ENCODE measurements at regions not wholly inside any gene's neighbourhood (a gene's known extent, or its start where the extent isn't known, plus 50 kb on each side); places are given as distances from the start of the nearest gene placed in this dataset.

GRCh38 chr14:54090274-54090673, 133.6 kb upstream of the BMP4 start:
- DNase-seq (ENCODE audit: low read depth in 2 of 2), result no peak

GRCh38 chr14:54094765-54095164, 138.1 kb upstream of the BMP4 start:
- DNase-seq (ENCODE audit: low read depth in 2 of 2), result no peak

- no peak for DNase-seq (ENCODE audit: low read depth in 2 of 2)
These were observed 141.9 kb upstream of the BMP4 start for GRCh38 chr14:54098536-54098935.

GRCh38 chr14:54102051-54102456, 145.4 kb upstream of the BMP4 start:
- no peak for DNase-seq (ENCODE audit: low read depth in 2 of 2)

GRCh38 chr14:54102530-54102929, 145.9 kb upstream of the BMP4 start:
- no peak for DNase-seq (ENCODE audit: low read depth in 2 of 2)

- no peak for DNase-seq (ENCODE audit: low read depth in 2 of 2)
These were observed 148.0 kb upstream of the BMP4 start for GRCh38 chr14:54104601-54105145.

- no peak for DNase-seq (ENCODE audit: low read depth in 2 of 2)
These were observed 148.8 kb upstream of the BMP4 start for GRCh38 chr14:54105406-54105805.

- DNase-seq (ENCODE audit: low read depth in 2 of 2), result no peak
These were observed 149.3 kb upstream of the BMP4 start for GRCh38 chr14:54105898-54106297.

GRCh38 chr14:54106661-54107377, 150.2 kb upstream of the BMP4 start:
- no peak for DNase-seq (ENCODE audit: low read depth in 2 of 2)

- DNase-seq (ENCODE audit: low read depth in 2 of 2), result no peak
These were observed 152.2 kb upstream of the BMP4 start for GRCh38 chr14:54108481-54109471.

GRCh38 chr14:54109521-54110120, 153.0 kb upstream of the BMP4 start:
- DNase-seq (ENCODE audit: low read depth in 2 of 2), result no peak

GRCh38 chr14:54114941-54115340, 158.3 kb upstream of the BMP4 start:
- no peak for DNase-seq (ENCODE audit: low read depth in 2 of 2)

GRCh38 chr14:54116198-54116885, 159.7 kb upstream of the BMP4 start:
- no peak for DNase-seq (ENCODE audit: low read depth in 2 of 2)

GRCh38 chr14:54116972-54117371, 160.3 kb upstream of the BMP4 start:
- DNase-seq (ENCODE audit: low read depth in 2 of 2), result no peak

- no peak for DNase-seq (ENCODE audit: low read depth in 2 of 2)
These were observed 160.8 kb upstream of the BMP4 start for GRCh38 chr14:54117396-54117795.

- DNase-seq (ENCODE audit: low read depth in 2 of 2), result no peak
These were observed 161.3 kb upstream of the BMP4 start for GRCh38 chr14:54117924-54118323.

- no peak for DNase-seq (ENCODE audit: low read depth in 2 of 2)
These were observed 163.6 kb upstream of the BMP4 start for GRCh38 chr14:54120260-54120659.

GRCh38 chr14:54121466-54122027, 164.9 kb upstream of the BMP4 start:
- no peak for DNase-seq (ENCODE audit: low read depth in 2 of 2)

- DNase-seq (ENCODE audit: low read depth in 2 of 2), result no peak
These were observed 167.2 kb upstream of the BMP4 start for GRCh38 chr14:54123841-54124240.

- no peak for DNase-seq (ENCODE audit: low read depth in 2 of 2)
These were observed 168.5 kb upstream of the BMP4 start for GRCh38 chr14:54125109-54125508.

GRCh38 chr14:54126947-54127346, 170.3 kb upstream of the BMP4 start:
- DNase-seq (ENCODE audit: low read depth in 2 of 2), result no peak
